ENCODE measurements at regions not wholly inside any gene's neighbourhood (a gene's known extent, or its start where the extent isn't known, plus 50 kb on each side); places are given as distances from the start of the nearest gene placed in this dataset.

DNA sequence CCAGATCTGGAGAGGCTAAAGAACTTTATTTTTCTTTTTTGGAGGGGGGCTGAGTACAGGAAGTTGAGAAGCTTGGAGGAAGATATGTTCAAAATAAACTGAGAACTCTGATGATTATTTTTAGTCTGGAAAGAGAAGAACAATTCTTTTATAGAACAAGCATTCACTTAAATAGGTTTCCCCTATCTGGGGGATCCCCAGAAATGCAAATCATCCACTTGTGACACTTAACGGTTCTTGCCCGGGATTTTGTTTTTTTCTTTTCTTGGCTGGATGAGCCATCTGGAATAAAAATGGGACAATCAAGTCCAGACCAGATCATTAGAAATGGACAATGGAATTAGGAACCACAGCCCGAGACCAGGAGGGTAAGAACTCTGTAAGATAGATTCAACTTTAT is 95.9 kb upstream of the EGR2 start:
- no peak for TF ChIP-seq ZFX (IDR thresholded peaks at IDR 0.05)
- TF ChIP-seq, protein P1, sequence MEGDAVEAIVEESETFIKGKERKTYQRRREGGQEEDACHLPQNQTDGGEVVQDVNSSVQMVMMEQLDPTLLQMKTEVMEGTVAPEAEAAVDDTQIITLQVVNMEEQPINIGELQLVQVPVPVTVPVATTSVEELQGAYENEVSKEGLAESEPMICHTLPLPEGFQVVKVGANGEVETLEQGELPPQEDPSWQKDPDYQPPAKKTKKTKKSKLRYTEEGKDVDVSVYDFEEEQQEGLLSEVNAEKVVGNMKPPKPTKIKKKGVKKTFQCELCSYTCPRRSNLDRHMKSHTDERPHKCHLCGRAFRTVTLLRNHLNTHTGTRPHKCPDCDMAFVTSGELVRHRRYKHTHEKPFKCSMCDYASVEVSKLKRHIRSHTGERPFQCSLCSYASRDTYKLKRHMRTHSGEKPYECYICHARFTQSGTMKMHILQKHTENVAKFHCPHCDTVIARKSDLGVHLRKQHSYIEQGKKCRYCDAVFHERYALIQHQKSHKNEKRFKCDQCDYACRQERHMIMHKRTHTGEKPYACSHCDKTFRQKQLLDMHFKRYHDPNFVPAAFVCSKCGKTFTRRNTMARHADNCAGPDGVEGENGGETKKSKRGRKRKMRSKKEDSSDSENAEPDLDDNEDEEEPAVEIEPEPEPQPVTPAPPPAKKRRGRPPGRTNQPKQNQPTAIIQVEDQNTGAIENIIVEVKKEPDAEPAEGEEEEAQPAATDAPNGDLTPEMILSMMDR (conservative IDR thresholded peaks at IDR 0.05): no peak

Data from C4-2B (cell line).